NCI-H146 (cell line): ENCODE measurements at regions not wholly inside any gene's neighbourhood (a gene's known extent, or its start where the extent isn't known, plus 50 kb on each side); places are given as distances from the start of the nearest gene placed in this dataset.
"Not testable (repeated sequence)": the region's sequence is repeated elsewhere in the genome, so short reads cannot be mapped to it uniquely, and the experiment has no call there.

Experiments
- DNase-seq: peaks from one replicate; lab custom pipeline; 2025; lab: John Stamatoyannopoulos, UW

DNA sequence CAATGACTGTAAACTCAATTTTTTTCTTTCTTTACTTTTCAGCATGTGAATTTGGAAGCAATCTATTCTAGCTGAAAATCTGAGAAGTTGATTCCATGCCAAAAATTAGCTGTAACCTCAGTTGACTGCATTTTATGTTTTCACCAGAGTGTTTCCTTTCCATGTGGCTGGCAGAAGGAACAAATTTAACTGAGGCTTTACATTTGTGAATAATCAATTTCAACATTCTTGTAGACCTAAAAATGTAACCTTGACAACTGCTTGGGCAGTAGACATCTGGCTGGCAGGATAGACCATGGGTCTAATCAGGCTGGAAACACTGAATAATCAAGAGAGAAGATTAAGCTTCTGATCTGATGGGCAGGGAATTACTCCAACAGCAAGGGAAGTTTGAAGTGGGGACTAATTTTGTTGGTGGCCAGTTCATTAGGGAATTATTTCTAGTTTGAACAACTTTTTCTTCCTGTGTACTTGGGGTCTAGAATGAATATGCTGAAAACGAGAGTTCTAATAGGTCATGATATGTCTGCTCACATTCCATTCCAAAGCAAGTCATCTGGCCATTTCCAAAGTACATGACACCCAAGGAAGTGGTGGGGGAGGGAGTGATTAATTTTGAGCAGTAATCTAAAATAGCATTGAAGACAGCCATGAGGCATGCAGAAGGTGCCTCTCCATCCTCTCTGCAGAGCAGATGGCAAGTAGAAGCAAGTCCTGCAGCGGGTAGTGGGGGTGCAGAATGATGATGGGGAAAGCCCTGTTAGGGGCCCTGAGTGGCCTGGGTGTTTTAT is 68.2 kb downstream of the ATP23 start:
- no peak for DNase-seq

DNA sequence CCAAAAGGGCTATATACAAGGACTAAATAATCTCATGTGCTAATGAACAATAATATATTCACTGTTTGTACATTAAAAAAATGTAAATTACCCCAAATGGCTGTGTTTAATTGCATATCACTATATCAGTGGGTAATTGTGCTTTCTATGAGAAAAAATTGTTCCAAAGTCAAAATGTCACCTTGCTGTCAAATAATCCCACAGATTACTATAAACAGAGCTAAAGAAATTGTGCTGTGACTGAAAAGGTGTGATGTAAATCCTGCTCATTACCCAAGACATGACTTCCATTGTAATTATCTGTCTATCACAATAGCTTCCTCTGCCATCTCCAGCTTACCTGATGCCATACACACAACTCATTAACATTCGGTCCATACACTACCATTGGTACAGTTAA is 70.3 kb downstream of the ATP23 start:
- DNase-seq = no peak

DNA sequence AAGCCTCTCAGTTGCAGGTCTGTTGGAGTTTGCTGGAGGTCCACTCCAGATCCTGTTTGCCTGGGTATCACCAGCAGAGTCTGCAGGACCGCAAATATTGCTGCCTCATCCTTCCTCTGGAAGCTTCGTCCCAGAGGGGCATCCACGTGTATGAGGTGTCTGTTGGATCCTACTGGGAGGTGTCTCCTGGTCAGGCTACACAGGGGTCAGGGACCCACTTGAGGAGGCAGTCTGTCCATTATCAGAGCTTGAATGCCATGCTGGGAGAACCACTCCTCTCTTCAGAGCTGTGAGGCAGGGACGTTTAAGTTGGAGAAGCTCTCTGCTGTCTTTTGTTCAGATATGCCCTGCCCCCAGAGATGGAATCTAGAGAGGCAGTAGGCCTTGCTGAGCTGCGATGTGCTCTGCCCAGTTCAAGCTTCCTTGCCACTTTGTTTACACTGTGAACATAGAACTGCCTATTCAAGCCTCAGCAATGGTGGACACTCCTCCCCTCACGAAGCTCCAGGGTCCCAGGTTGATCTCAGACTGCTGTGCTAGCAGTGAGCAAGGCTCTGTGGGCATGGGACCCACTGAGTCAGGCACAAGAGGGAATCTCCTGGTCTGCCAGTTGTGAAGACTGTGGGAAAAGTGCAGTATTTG is 81.1 kb downstream of the ATP23 start:
- DNase-seq = not testable (repeated sequence)

DNA sequence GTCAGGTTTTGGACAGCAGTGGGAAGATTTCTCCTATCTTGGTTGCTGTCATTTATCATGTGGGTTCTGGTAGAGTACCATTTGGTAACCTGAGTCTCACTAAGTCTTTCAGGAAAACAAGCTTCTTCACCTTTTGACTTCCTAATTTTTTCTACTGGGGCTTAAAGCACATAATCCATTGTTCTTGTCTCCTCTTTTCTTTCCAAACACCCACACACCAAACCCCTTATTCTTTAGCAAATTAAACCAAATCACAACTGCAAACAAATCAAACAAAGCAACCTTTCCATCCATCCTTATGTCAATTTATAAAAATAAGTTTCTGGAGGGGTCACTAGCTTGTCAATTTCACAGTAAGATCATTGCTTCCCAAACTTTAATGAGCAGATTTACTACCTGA is 84.1 kb downstream of the ATP23 start:
- DNase-seq = no peak

DNA sequence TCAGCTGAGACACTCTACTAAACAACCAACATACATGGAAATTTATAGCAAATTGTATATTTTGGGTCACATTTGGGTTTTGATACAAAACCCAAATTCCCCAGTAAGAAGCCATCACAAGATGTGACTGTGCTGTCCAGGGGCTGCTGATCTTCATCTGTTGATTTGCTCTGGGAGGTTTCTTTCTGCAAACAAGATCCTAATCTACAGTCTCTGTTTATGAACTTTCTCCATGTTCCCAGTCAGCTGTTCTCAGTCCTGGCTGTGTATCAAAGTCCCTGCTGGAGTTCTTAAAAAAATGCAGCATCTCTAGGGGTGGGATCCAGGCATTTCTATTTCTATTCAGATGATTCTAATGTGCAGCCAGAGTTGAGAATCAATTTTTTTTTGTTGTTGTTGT is 85.1 kb downstream of the ATP23 start:
- DNase-seq = no peak

DNA sequence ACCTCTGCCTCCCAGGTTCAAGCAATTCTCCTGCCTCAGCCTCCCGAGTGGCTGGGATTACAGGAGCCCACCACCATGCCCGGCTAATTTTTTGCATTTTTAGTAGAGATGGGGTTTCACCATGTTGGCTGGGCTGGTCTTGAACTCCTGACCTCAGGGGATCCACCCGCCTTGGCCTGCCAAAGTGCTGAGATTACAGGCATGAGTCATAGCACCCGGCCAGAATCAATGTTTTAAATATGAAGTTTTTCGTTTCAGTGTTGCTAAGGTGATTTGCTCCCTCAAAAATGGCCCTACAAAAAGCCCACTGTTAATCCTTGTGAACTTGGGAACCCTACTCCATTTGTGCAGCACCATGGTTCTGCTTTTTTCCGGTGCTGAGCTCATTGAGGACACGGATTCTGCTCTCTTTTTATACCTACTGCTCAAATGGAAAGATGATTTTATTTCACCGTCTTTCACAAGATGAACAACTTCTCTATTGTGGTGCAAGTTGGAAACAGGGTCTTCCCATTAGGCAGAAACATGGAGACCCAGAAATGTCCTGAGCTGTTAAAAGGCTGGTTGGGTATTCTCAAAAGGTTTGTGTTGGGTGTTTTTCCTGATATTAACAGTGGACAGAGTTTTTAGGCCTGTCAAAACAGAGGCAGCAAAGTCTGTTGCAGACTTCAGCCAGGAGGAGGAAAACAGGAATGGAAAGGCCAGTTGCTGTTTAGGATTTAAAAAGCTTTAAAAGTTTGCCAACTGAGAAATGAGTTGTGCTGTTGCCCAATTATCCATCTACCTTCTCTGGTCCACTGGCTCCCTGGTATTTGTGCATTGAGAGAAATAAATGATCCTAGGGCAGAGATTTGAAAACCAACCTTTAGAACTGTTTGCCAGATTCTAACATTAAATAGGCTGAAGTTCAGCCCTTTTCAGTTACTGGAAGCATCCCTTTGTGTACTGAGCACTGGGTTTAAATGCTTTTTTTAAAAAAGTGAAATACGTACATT is 85.8 kb downstream of the ATP23 start:
- no peak for DNase-seq

DNA sequence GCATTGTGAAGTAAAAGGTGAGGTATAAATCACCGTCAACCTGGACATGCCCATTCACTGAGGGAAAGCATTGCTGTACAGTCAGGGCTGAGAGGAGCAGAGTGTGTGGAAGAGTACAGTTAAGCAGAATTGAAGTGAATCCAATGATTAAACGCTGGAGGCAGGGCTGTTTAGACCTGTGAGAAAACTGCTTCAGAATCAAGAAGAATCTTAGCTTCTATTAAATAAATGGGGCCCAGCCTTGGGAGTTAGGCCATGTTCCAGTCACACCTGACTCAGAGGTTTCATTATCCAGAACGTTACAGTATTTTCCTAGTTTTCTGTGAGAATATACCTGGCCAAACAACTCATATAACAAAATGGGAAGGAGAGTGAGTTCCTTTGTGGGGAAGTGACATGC is 86.9 kb downstream of the ATP23 start:
- no peak for DNase-seq

DNA sequence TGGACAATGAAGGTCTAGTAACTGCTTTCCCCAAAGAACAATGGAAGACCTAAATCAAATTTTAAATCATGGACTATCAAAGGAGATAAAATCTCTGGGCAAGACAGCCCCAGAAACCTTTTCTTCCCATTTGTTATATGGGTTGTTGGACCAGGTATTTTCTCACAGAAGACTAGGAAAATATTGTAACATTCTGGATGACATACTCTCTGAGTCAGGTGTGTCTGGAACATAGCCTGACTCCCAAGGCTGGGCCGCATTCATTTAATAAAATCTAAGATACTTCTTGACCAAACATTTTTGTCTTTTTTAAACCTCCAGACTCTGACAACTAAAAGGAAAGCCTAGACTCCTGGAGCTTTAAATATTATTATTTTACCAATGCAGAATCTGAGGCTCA is 87.9 kb downstream of the ATP23 start:
- DNase-seq = no peak

DNA sequence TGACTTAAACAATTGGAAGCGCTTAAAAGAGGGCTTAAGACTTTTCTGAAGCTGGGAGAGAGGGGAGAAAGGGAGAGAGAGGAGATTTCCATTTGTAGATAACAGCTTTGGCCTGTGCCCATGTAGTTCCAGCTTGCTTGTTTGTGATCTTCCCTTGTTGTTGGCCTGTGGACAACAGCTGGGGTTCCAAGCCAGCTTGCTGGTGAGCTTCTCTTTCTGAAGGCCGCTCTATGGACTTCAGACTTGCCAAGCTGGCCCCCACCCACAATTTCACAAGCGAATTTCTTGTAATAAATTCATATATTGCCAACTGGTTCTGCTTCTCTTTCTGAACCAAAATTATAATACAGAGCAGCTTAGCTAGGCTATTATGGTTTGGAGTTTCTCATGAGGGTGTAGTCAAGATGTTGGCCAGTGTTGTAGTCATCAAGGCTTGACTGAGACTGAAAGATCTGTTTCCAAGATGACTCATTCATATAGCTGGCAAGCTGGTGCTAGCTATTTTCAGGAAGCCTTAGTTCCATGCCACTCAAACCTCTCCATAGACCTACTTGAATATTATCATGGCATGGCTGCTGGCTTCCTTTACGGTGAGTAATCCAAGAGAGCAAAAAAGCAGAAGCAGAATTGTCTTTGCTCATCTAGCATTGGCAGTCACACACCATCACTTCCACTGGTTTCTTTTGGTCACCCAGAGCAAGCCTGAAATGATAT is 89.4 kb downstream of the ATP23 start:
- DNase-seq = no peak

DNA sequence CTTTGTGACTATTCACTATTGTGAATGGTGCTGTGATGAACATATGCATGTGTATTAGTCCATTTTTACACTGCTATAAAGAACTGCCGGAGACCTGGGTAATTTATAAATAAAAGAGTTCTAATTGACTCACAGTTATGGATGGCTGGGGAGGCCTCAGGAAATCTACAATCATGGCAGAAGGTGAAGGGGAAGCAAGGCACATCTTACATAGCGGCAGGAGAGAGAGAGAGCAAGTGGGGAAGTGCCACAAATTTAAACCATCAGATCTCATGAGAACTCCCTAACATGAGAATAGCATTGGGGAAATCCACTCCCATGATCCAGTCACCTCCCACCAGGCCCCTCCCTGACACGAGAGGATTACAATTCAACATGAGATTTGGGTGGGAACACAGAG is 90.8 kb downstream of the ATP23 start:
- DNase-seq = no peak

DNA sequence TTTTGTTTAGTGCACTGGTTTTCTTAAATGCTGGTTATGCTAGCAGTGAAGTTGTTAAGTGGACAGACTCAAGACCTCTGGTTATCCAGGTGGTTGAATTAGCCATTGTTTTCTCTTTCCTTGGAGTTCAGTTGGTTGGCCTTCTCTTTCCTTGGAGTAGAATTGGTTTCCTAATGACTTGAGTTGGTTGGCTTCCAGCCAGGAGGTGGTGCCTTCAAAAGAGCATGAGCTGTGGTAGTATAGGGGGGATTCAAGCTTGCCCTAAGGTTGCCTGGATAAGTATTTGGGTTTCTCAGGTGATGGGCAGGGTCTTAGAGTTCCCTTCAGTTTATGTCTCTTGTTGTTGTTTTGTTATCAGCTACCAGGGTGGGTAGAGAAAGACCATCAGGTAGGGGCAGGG is 92.5 kb downstream of the ATP23 start:
- DNase-seq = no peak

DNA sequence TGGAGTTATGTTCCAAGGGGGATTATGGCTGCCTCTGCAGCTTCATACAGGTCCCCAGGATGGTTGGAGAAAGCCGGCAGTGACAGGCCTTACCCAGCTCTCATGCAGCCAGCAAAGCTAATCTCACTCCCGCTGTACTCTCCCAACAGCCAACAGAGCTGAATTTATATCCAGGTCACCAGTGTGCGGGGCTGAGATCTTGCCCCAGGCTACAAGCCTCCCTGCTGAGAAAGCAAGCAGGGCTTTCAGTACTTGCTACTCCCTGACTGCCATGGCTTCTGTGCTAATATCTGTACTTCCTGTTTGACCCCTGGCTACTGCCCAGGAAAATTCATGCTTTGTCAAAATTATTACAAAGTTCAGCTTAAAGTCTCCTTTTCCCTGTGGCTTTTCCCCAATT is 92.9 kb downstream of the ATP23 start:
- DNase-seq = peak; percentile 47

DNA sequence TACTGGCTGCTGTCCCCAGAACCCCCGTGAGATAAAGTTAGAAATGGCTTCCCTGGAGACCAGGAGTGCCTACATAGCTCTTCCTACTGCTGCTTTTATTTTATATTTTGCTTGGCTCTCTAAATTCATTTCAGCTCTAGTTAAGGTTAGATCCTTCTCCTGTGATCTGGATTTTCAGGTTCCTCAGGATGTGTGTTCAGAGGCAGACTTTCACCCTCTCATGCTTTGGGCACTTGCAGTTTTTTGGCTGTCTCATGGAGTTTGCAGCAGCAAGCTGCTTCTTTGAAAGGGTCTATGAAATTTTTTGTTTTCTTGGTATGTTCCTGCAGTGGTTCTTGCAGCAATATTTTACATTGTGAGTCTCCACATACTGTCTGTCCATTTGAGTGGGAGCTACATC is 93.3 kb downstream of the ATP23 start:
- DNase-seq = no peak

DNA sequence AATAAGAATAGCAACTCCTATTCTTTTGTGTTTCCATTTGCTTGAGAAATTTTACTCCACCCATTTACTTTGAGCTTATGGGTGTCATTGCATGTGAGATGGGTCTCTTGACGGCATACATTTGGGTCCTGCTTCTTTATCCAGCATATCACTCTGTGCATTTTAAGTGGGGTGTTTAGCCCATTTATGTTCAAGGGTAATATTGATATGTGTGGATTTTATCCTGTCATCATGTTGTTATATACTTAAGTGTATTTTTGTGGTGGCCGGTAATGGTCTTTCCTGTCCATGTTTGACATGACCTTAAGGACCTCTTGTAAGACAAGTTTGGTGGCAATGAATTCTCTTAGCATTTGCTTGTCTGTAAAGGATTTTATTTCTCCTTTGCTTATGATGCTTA is 100.1 kb downstream of the ATP23 start:
- no peak for DNase-seq

DNA sequence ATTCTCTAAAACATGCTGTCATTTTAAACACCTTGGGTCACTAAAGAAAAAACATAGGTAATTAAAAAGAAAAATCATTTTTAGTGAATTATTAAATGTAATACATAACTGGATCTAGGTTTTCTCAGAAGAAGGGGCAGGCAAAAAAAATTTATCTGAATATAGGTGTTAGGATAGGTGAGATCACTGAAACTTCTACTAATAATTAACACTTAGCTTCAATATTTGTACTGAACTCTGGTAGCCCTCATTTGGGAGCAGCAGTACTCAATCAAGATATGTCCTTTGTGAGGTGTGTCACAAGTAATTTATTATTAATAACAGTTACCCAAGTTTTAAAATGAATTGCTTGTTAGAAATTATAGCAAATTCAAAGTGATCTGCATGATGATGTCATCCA is 103.6 kb downstream of the ATP23 start:
- DNase-seq = no peak

DNA sequence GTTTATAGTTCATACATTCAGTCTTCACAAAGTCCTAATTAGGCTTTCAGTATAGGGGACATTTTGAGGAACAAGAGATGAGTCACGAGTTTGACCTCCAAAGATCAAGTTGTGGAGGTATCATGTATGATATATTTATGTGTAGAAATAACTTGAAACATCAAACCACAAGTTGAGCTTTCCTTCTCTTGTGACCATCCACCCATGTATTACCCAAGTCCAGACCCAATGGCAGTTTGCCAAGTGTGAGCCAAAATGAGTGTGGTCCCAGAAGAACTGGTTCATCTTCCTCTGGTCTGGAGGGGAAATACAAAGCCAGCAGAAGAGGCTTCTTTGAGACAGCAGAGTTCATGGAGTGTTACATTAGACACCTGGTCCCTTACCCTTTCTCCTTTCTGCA is 104.9 kb downstream of the ATP23 start:
- DNase-seq = no peak

DNA sequence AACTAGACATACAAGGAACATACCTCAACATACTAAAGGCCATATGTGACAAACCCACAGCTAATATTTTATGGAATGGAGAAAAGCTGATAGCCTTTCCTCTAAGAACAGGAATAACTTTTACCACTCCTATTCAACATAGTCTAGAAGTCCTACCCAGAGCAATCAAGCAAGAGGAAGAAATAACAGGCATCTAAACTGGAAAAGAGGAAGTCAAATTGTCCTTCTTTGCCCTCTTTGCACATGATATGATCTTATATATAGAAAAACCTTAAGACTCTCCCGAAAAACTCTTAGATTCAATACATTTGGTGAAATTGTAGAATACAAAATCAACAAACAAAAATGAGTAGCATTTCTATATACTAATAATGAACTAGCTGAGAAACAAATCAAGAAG is 110.0 kb downstream of the ATP23 start:
- no peak for DNase-seq

DNA sequence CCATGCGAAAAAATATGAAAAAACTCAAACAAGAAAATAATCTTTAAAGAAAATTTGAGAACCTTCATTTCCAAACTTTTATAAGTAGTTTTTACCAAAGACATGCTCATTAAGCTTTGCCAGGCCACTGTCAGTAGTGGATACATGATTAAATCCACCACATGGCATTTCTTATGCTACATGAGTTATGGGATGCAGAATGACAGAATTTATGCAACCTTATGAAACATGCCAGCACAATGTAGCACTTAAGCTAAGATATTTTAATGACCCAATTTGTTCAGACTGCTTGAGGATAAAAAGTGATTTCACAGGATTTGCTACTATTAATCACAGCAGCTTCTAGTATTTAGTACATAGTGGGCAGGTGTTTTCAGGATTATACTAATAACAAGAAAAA is 123.3 kb downstream of the ATP23 start:
- no peak for DNase-seq

DNA sequence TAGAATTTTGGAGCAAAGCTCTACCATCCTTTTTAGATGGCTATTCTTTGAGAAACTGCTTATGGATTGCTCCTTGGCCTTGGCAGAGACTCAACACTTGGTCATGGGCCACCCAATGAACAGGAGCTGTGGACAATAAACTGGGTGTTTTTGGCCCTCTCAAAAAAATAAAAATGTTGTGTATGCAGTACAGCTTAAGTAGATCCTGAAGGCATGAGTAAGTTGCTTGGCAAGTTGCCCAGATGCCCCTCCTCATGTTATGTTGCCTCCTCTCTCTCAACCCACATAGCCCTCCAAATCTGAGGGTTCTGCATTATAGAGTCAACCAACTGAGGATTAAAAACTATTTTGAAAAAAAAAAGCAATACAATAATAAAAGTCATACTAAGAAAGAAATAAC is 124.9 kb downstream of the ATP23 start:
- DNase-seq = no peak

DNA sequence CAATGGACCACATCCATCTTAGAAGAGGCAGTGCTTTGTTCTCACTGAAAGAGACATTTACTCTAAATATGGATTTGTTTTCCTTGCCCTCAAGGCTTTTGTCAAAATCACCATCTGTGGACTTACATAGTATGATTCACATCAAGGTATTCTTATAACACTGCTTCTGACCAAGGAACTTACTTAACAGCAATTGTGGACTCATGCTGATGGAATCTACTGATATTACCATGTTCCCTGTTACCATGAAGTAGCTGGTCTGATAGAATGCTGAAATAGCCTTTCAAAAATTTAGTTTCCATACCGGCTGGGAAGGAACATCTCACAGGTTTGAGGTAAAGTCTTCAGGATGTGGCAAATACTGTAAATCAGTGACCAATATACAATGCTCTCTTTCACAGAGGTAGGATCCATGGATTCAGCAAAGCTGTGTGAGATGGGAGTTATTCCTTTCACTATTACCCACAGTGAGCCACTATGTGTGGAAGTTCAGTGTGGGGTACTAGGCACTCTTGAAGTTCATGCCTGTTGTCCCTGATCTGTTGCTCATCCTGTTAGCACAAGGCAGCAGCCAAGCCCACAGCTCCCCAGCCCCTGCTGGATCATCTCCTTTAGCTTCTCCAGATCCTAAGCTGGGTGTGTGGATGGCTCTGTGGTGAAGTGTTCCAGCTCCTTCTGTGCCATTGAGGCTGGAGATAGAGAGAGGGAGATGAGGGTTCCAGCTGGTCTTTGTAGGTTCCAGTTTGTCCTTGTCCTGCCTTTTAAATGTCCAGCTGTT is 126.4 kb downstream of the ATP23 start:
- DNase-seq = no peak

DNA sequence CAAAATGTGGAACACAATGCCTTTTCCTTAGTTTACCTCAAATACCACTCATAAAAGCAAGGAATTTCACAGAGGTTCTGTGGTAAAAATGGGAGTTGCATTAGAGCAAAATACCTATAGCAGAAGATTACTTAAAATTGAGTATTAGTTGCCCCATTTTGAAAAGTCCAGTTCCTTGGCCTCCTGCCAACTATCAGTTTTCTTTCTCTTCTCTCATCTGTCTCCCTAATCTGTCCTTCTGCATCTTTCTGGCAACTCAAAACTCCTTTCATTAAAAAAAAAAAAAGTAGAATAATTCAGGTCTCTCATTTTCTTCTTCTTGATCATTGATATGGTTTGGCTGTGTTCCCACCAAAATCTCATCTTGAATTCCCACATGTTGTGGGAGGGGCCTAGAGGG is 127.3 kb downstream of the ATP23 start:
- no peak for DNase-seq
